Adrenal gland (tissue), 9 donors: ENCODE measurements at regions not wholly inside any gene's neighbourhood (a gene's known extent, or its start where the extent isn't known, plus 50 kb on each side); places are given as distances from the start of the nearest gene placed in this dataset.

Source experiments
- DNase-seq, 7 donors: peaks; one replicate each; pipeline ENCODE4 v3.0.0-alpha.2; 2019 to 2020
- H3K27ac ChIP-seq, 5 donors: fragments of 200-600 bp; sonication (generic) in 4 of 5; 1 replicate in 3 of 5; 2 replicates in 2 of 5; pipeline versions ENCODE4 v1.5.1 to v1.8.0; 2016 to 2020; ENCODE audit warnings: mild to moderate bottlenecking in 1 of 5
- H3K27me3 ChIP-seq: fragments of 200-600 bp; 2 replicates; pipeline ENCODE4 v1.8.0; 2021
- H3K36me3 ChIP-seq, 2 donors: fragments of 200-600 bp; replicated peaks in 1 of 2; 1 replicate in 1 of 2; 2 replicates in 1 of 2; pipeline versions ENCODE4 v1.5.1 to v1.8.0; 2018 to 2022
- H3K4me1 ChIP-seq, 2 donors: fragments of 200-600 bp; replicated peaks in 1 of 2; 1 replicate in 1 of 2; 2 replicates in 1 of 2; pipeline versions ENCODE4 v1.5.1 to v1.8.0; 2018 to 2021
- H3K4me3 ChIP-seq, 4 donors: fragments of 200-600 bp; sonication (generic) in 3 of 4; one replicate each; pipeline ENCODE4 v1.5.1; 2016 to 2018
- H3K9me3 ChIP-seq, 3 donors: fragments of 200-600 bp; sonication (generic) in 1 of 3; replicated peaks in 1 of 3; 1 replicate in 2 of 3; 2 replicates in 1 of 3; pipeline versions ENCODE4 v1.5.1 to v1.8.0; 2016 to 2021
- POLR2A ChIP-seq, 2 donors: fragments of 450-650 bp; IDR thresholded peaks; one replicate each; pipeline ENCODE4 v1.6.1; 2017; ENCODE audit warnings: antibody characterized with exemption in 2 of 2, mild to moderate bottlenecking in 2 of 2, moderate library complexity in 1 of 2
- WGBS, 4 donors: extraction: QIAGEN DNeasy Blood & Tissue Kit in 2 of 4; methylation state at CpG; one replicate each; pipeline versions ENCODE4 v1.1.5 to v1.1.7; 2013 to 2017; 5-methylcytosine and 5-hydroxymethylcytosine counted together
- intact Hi-C, 2 donors: fragments of 100-400 bp; cut with DNase I; formaldehyde crosslinking; loops; one replicate each; pipeline versions ENCODE4 v1.14.1 to v1.15.0; 2022 to 2023
- TF ChIP-seq, protein P1 (sequence below), 6 experiments: fragments of 450-650 bp in 4 of 6; fragments of 200-600 bp in 2 of 6; sonication (generic) in 1 of 6; IDR thresholded peaks; 1 replicate in 5 of 6; 2 replicates in 1 of 6; pipeline versions ENCODE4 v1.5.1 to v1.8.0; 2016 to 2021; ENCODE audit warnings: antibody characterized with exemption in 6 of 6, mild to moderate bottlenecking in 2 of 6, moderate library complexity in 1 of 6
- donor health status: healthy with polysubstance abuse.
- donor health status: Bipolar disorder and iron deficiency.
- donor health status: DM: yes; HTN: yes; CAD: no.
- donor health status: DM: no; HTN: no; CAD: no.
- donor health status: DM: no; HTN: no; CAD: no.

DNA sequence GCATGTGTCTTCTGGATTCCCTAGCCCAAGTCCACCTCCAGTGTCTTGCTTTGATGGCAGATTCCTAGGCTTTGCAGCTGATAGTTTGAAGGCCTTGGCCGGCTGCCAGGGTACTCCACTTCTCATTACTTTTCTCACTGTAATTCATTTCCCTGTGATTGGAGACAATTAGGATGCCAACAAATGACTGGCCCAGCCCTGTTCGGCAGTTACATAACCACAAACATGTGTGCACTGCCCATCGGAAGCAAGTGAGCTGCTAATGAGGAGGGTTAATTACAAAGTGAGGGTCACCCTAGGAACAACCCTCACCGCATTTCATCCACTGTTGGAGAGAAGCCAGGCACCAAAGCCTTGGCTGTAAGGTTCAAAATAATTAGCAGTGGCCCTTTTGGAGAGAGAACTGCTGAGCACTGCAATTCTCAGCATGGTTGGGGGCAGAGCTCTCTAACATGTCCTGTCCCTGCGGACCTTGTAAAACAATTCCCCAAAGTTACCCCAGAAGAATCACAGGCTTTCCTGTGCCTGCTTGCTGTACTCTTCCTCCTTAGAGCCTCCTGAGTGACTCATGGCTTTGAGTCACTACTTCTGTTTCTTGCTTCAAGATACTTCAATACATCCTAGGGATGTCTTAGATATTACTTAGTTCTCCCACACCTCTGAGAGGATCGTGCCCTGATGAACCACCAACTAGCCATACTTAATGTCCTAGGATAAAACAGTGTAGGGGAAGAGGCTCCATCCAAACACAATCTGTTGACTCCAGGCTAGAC lies 109.7 kb upstream of the GALNT18 start:
- TF ChIP-seq POLR2A (IDR thresholded peaks at IDR 0.05), result no peak
- TF ChIP-seq, protein P1, sequence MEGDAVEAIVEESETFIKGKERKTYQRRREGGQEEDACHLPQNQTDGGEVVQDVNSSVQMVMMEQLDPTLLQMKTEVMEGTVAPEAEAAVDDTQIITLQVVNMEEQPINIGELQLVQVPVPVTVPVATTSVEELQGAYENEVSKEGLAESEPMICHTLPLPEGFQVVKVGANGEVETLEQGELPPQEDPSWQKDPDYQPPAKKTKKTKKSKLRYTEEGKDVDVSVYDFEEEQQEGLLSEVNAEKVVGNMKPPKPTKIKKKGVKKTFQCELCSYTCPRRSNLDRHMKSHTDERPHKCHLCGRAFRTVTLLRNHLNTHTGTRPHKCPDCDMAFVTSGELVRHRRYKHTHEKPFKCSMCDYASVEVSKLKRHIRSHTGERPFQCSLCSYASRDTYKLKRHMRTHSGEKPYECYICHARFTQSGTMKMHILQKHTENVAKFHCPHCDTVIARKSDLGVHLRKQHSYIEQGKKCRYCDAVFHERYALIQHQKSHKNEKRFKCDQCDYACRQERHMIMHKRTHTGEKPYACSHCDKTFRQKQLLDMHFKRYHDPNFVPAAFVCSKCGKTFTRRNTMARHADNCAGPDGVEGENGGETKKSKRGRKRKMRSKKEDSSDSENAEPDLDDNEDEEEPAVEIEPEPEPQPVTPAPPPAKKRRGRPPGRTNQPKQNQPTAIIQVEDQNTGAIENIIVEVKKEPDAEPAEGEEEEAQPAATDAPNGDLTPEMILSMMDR (IDR thresholded peaks at IDR 0.05), result no peak
- Histone ChIP-seq H3K9me3 (no peaks in the 10 kb centered on the region), H3K4me3 (no peak overlapping the region), H3K36me3 (no peaks in the 10 kb centered on the region), H3K27me3 (no peaks in the 10 kb centered on the region), H3K4me1 (no peaks in the 10 kb centered on the region), H3K27ac (no peak overlapping the region)
- 46 to 60% (median 55%) methylated on average over 5 to 6 of the region's 6 CpGs for WGBS, 4 donors
- peak in 5 of 7 donors; percentile 9 to 60 (median 24) for DNase-seq
- intact Hi-C loops, result no loop called here

DNA sequence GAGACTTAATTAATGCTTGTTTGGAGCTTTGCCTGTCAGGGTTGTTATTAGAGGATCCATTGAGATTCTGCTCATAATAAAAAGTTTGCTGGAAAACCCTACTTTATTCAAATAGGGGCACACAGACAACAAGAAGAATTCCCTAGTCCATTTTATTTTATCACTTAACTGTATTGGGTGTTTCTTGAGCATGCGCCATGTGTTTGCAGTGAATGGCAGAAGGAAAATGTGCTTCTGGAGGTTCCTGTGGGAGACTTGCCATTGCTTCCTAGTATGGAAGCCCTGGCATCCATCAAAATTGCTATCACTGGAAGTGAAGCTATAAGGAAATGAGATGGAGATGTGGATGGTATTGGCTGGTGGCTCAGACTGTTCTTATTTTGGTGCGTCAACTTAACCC lies 106.6 kb upstream of the GALNT18 start:
- TF ChIP-seq, protein P1 (IDR thresholded peaks at IDR 0.05), result no peak
- H3K4me3 ChIP-seq, result no peak overlapping the region
- WGBS, 4 donors, result 92 to 98% (median 95%) methylated on average over 2 of the region's 2 CpGs
- DNase-seq, result no peak
- no peaks in the 10 kb centered on the region for H3K9me3 ChIP-seq
- H3K27ac ChIP-seq, result no peak overlapping the region
- intact Hi-C loops, result no loop called here
- peaks cover 7% of the 10 kb centered on the region for H3K27me3 ChIP-seq
- no peaks in the 10 kb centered on the region for H3K36me3 ChIP-seq
- no peaks in the 10 kb centered on the region for H3K4me1 ChIP-seq

DNA sequence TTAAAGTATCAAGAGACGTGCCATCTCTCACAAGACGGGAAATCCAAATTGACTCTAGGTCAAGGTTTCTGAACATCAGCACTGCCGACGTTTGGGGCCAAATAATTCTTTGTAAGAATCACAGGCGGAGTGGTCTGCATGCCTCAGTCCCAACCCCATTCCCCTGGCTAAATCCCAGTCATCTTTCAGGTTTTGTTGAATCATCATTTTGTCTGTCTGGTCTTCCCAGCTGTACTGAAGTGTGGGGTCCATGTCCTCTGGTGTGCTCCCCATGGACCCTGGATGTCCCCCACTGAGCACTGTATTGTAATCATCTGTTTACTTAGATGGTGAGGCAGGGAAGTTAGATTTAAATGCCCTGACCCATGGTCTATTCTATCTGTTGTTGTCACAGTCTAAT lies 103.6 kb upstream of the GALNT18 start:
- H3K27ac ChIP-seq, result no peak overlapping the region
- no peaks in the 10 kb centered on the region for H3K4me1 ChIP-seq
- intact Hi-C loops, result no loop called here
- peaks cover 0 to 4% (median 0%) of the 10 kb centered on the region in 3 donors for H3K9me3 ChIP-seq
- no peak for TF ChIP-seq POLR2A (IDR thresholded peaks at IDR 0.05)
- TF ChIP-seq, protein P1 (IDR thresholded peaks at IDR 0.05), result no peak
- no peak overlapping the region for H3K4me3 ChIP-seq
- no peaks in the 10 kb centered on the region for H3K36me3 ChIP-seq
- 43 to 60% (median 55%) methylated on average over 5 of the region's 5 CpGs for WGBS, 4 donors
- no peak for DNase-seq
- H3K27me3 ChIP-seq, result peaks cover 7% of the 10 kb centered on the region

DNA sequence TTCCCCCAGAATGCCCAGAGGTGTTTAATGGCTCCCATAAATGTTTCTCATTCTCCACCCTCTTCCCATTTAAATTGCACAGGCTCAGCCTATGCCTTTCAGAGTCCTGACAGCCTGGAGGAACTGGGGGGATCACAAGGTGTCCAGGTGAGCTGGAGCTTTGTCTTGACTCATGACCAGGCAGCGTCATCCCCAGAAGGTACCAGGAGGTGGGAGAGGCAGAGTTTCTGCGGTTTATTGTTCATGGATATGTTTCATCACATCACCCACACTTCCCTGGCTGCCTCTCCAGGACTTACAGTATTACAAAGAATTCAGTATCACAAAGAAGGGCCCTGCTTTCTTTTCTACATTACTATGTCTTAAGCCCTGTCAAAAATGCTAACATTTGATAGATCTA lies 103.2 kb upstream of the GALNT18 start:
- H3K36me3 ChIP-seq, result no peaks in the 10 kb centered on the region
- DNase-seq, result no peak
- no peak overlapping the region for H3K4me3 ChIP-seq
- H3K9me3 ChIP-seq, result peaks cover 0 to 6% (median 0%) of the 10 kb centered on the region in 3 donors
- TF ChIP-seq POLR2A (IDR thresholded peaks at IDR 0.05), result no peak
- WGBS, 4 donors, result 80 to 88% (median 84%) methylated on average over 2 of the region's 2 CpGs
- peaks cover 7% of the 10 kb centered on the region for H3K27me3 ChIP-seq
- H3K27ac ChIP-seq, result no peak overlapping the region
- no peaks in the 10 kb centered on the region for H3K4me1 ChIP-seq
- intact Hi-C loops, result no loop called here

DNA sequence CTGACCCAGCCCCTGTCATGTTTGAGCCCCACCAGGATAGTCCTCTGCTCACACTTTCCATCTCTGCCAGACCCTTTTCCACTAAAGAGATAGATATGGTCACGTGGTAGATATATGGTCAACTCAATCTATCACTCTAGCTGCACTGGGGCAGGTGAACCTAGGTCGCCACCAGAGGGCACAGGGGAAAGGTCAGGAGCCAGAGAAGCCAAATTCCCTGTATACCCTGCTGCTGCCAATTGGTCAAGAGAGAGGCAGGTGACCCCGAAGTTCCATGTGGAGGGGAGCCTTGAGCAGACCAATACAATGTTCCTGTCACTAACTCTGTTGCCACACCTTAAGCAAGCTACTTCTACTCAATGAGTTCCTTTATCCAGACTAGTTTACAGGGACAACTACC lies 101.1 kb upstream of the GALNT18 start:
- Histone ChIP-seq H3K27ac (no peak overlapping the region), H3K36me3 (no peaks in the 10 kb centered on the region), H3K4me1 (no peaks in the 10 kb centered on the region), H3K4me3 (no peak overlapping the region), H3K27me3 (peaks cover 7% of the 10 kb centered on the region), H3K9me3 (peaks cover 0 to 6% (median 0%) of the 10 kb centered on the region in 3 donors)
- DNase-seq, result no peak
- intact Hi-C loops, result no loop called here
- WGBS, 4 donors, result 64 to 81% (median 69%) methylated on average over 2 to 3 of the region's 3 CpGs
- TF ChIP-seq POLR2A (IDR thresholded peaks at IDR 0.05), result no peak
- TF ChIP-seq, protein P1 (IDR thresholded peaks at IDR 0.05), result no peak
